ENCODE measurements at regions not wholly inside any gene's neighbourhood (a gene's known extent, or its start where the extent isn't known, plus 50 kb on each side); places are given as distances from the start of the nearest gene placed in this dataset.

GRCh38 chr9:30125881-30126280, 2258.6 kb upstream of the ACO1 start:
- Histone ChIP-seq H3K4me3 (no peak overlapping the region), H3K36me3 (no peaks in the 10 kb centered on the region), H3K4me1 (ENCODE audit: insufficient read depth) (no peaks in the 10 kb centered on the region), H3K27me3 (no peaks in the 10 kb centered on the region), H3K27ac (no peak overlapping the region), H3K9me3 (no peaks in the 10 kb centered on the region)
- DNase-seq: no peak
- TF ChIP-seq CTCF (IDR thresholded peaks at IDR 0.05) (no peak), EP300 (IDR thresholded peaks at IDR 0.05) (no peak), POLR2A (IDR thresholded peaks at IDR 0.05) (no peak)
- intact Hi-C loops (cut with DNase I): no loop called here

GRCh38 chr9:30127371-30127770, 2257.1 kb upstream of the ACO1 start:
- no peak overlapping the region for H3K27ac ChIP-seq
- no peaks in the 10 kb centered on the region for H3K27me3 ChIP-seq
- H3K36me3 ChIP-seq: no peaks in the 10 kb centered on the region
- intact Hi-C loops (cut with DNase I): no loop called here
- TF ChIP-seq EP300 (IDR thresholded peaks at IDR 0.05) (no peak), POLR2A (IDR thresholded peaks at IDR 0.05) (no peak), CTCF (IDR thresholded peaks at IDR 0.05) (no peak)
- H3K9me3 ChIP-seq: no peaks in the 10 kb centered on the region
- no peak overlapping the region for H3K4me3 ChIP-seq
- DNase-seq: no peak
- no peaks in the 10 kb centered on the region for H3K4me1 ChIP-seq (ENCODE audit: insufficient read depth)

- Histone ChIP-seq H3K4me1 (ENCODE audit: insufficient read depth) (no peaks in the 10 kb centered on the region), H3K9me3 (no peaks in the 10 kb centered on the region), H3K4me3 (no peak overlapping the region), H3K27ac (no peak overlapping the region), H3K27me3 (no peaks in the 10 kb centered on the region), H3K36me3 (no peaks in the 10 kb centered on the region)
- TF ChIP-seq CTCF (IDR thresholded peaks at IDR 0.05) (no peak), EP300 (IDR thresholded peaks at IDR 0.05) (no peak), POLR2A (IDR thresholded peaks at IDR 0.05) (no peak)
- no peak for DNase-seq
- intact Hi-C loops (cut with DNase I): no loop called here
- 80 to 89% (median 80%) methylated on average over 2 of the region's 2 CpGs for WGBS, 3 donors
Measured at GRCh38 chr9:30140407-30140806, 2244.0 kb upstream of the ACO1 start.

- Histone ChIP-seq H3K27ac (no peak overlapping the region), H3K36me3 (no peaks in the 10 kb centered on the region), H3K27me3 (no peaks in the 10 kb centered on the region), H3K4me1 (ENCODE audit: insufficient read depth) (no peaks in the 10 kb centered on the region), H3K9me3 (no peaks in the 10 kb centered on the region), H3K4me3 (no peak overlapping the region)
- no peak for DNase-seq
- 86 to 93% (median 87%) methylated on average over 7 of the region's 7 CpGs for WGBS, 3 donors
- intact Hi-C loops (cut with DNase I): no loop called here
- TF ChIP-seq CTCF (IDR thresholded peaks at IDR 0.05) (no peak), EP300 (IDR thresholded peaks at IDR 0.05) (no peak), POLR2A (IDR thresholded peaks at IDR 0.05) (no peak)
Measured at GRCh38 chr9:30160570-30160969, 2223.9 kb upstream of the ACO1 start.

GRCh38 chr9:30172206-30172605, 2212.2 kb upstream of the ACO1 start:
- Histone ChIP-seq H3K27me3 (no peaks in the 10 kb centered on the region), H3K4me1 (ENCODE audit: insufficient read depth) (no peaks in the 10 kb centered on the region), H3K27ac (no peak overlapping the region), H3K36me3 (no peaks in the 10 kb centered on the region), H3K4me3 (no peak overlapping the region), H3K9me3 (no peaks in the 10 kb centered on the region)
- TF ChIP-seq EP300 (IDR thresholded peaks at IDR 0.05): no peak
- no peak for DNase-seq
- WGBS, 3 donors: 71 to 87% (median 82%) methylated on average over 1 of the region's 1 CpG
- intact Hi-C loops (cut with DNase I): no loop called here

Measured in ovary (tissue), 7 donors.